Motor neuron (in vitro differentiated cells): ENCODE measurements at regions not wholly inside any gene's neighbourhood (a gene's known extent, or its start where the extent isn't known, plus 50 kb on each side); places are given as distances from the start of the nearest gene placed in this dataset.
A peak's percentile ranks its signal among the peaks of the same experiment; 100 is the strongest.
"Not testable (repeated sequence)": the region's sequence is repeated elsewhere in the genome, so short reads cannot be mapped to it uniquely, and the experiment has no call there.

Source experiments
- ATAC-seq, 8 experiments: fragments of 200-7000 bp; cut with Tn5 transposase; replicated peaks in 6 of 8; 2 replicates each; pipeline ENCODE4 v1.8.0; 2021; ENCODE audit warnings: mild to moderate bottlenecking in 8 of 8, moderate library complexity in 8 of 8
- H3K27ac ChIP-seq, 2 donors: fragments of 250-450 bp; sonication (Bioruptor Pico); 2 replicates each; pipeline ENCODE4 v1.9.0; 2021; ENCODE audit warnings: antibody characterized with exemption in 2 of 2, mild to moderate bottlenecking in 2 of 2, moderate library complexity in 1 of 2
- H3K4me1 ChIP-seq, 2 donors: fragments of 250-450 bp; sonication (Bioruptor Pico); replicated peaks in 1 of 2; 2 replicates each; pipeline ENCODE4 v1.6.1; 2021; ENCODE audit warnings: antibody characterized with exemption in 2 of 2, mild to moderate bottlenecking in 2 of 2, moderate library complexity in 1 of 2
- H3K4me3 ChIP-seq, 5 donors: fragments of 250-450 bp; sonication (Bioruptor Pico); 2 replicates each; pipeline ENCODE4 v1.9.0; 2021; ENCODE audit warnings: antibody characterized with exemption in 5 of 5, mild to moderate bottlenecking in 5 of 5, moderate library complexity in 4 of 5
- WGBS, 10 experiments: fragments of 450-650 bp; shearing (Covaris generic); methylation state at CpG; one replicate each; pipeline ENCODE4 v1.0.0; 2022; 5-methylcytosine and 5-hydroxymethylcytosine counted together
- in situ Hi-C, 9 experiments: fragments of 400-800 bp; cut with MboI; loops; one replicate each; pipeline ENCODE4 v1.15.0; 2021; ENCODE audit warnings: low sequenced_read_pairs in 9 of 9, low pct_unique_long_range_greater_than_20kb in 2 of 9; ENCODE audit not compliant: unreplicated experiment in 9 of 9

DNA sequence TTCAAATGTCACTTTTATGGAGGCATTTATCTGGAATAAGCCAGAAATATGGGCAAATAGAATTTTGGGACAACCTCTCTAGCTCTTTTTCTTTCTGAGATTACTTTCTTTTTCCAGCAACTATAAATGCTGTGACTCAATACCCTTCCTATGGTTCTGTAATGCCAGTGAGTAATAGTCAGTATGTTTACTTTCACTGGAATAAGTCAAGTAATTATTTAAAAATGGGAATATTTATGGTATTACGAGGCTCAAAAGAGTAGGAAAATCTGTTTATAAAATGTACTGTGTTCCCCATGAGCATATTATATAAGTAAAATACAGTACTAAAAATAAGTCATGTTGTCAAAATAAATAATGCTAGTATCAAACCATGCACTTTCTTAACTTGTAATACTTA lies 750.5 kb downstream of the LUZP2 start:
- no peak overlapping the region for H3K4me3 ChIP-seq
- peaks cover 0 to 3% of the 10 kb centered on the region in 2 donors for H3K4me1 ChIP-seq
- no peak overlapping the region for H3K27ac ChIP-seq
- 0 to 100% (median 42%) methylated on average over 1 of the region's 1 CpG; no CpG with 5 or more reads in 2 of the 10 experiments for WGBS, 10 experiments
- ATAC-seq: no peak
- in situ Hi-C loops: no loop called here

DNA sequence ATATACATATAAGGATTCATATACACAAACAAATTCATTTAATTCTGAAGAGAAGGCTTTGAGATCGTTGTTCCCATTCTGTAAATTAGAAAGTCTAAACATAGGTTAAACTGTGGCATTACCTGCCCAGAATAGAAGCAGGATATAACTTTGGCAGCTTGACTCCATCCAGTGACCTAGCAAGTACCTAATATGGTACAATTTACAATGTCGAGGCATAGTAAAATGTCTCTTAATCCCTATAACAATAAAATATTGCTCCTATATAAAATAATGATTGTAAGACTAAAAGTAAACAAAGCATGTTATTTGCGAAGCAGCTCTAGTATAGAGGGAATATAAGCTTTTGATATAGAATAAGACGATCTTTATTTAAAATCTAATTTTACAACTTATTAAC lies 756.0 kb downstream of the LUZP2 start:
- in situ Hi-C loops: no loop called here
- 11 to 100% (median 79%) methylated on average over 2 to 4 of the region's 4 CpGs for WGBS, 10 experiments
- no peak overlapping the region for H3K4me3 ChIP-seq

GRCh38 chr11:25263861-25264260 lies 767.0 kb downstream of the LUZP2 start:
- ATAC-seq, H3K27ac ChIP-seq, H3K4me1 ChIP-seq, in situ Hi-C loops, H3K4me3 ChIP-seq: not testable (repeated sequence)
- WGBS, 10 experiments: 4 to 93% (median 71%) methylated on average over 1 to 4 of the region's 4 CpGs; no CpG with 5 or more reads in 2 of the 10 experiments

More for the DNA sequence above, 756.0 kb downstream of the LUZP2 start:
- Histone ChIP-seq H3K27ac (no peak overlapping the region), H3K4me1 (no peaks in the 10 kb centered on the region)
- no peak for ATAC-seq

DNA sequence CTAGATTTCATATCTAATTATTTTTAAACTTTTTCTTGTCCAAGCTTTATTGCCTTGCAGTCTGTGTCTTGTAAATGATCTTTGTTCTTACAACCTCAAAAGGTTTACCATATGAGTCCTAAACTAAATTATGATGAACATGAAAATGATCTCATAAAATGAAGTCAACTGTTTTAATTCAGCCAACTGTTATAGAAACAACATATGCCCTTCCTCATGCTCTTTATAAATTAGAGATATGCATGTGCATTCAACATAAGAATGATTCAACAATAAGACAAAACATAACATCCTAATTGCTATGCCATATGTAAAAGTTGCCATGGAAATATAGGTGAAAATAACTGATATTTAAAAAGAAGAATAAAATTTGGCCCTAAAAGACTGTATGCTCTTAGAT lies 774.4 kb downstream of the LUZP2 start:
- in situ Hi-C loops: no loop called here

DNA sequence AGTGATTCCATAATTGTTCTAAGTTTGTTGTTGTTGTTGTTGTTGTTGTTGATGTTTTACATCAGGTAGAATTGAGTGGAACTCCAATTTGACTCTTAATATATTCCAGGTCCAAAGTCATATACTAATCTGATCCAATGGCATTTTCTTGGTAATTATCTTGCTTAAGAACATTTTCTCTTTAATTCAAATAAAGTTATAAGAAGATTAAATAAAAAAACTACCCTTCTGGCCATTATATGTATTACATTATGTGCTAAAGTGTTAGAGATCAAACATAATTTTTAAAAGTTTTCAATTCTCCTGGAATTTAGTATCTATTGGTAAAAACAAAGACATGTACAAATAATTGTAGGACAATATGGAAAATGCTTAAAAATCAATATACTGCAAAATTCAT lies 775.4 kb downstream of the LUZP2 start:
- ATAC-seq: no peak
- in situ Hi-C loops: no loop called here
- H3K4me3 ChIP-seq: no peak overlapping the region
- no peak overlapping the region for H3K27ac ChIP-seq
- H3K4me1 ChIP-seq: no peaks in the 10 kb centered on the region

More for the DNA sequence above, 774.4 kb downstream of the LUZP2 start:
- Histone ChIP-seq H3K4me3 (no peak overlapping the region), H3K4me1 (no peaks in the 10 kb centered on the region), H3K27ac (no peak overlapping the region)
- ATAC-seq: no peak

DNA sequence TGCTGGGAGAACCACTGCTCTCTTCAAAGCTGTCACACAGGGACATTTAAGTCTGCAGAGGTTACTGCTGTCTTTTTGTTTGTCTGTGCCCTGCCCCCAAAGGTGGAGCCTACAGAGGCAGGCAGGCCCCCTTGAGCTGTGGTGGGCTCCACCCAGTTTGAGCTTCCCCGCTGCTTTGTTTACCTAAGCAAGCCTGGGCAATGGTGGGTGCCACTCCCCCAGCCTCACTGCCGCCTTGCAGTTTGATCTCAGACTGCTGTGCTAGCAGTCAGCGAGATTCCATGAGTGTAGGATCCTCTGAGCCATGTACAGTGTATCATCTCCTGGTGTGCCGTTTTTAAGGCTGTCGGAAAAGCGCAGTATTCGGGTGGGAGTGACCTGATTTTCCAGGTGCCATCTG lies 784.0 kb downstream of the LUZP2 start:
- in situ Hi-C loops, H3K4me3 ChIP-seq, H3K4me1 ChIP-seq, H3K27ac ChIP-seq, ATAC-seq: not testable (repeated sequence)
- 70 to 100% (median 87%) methylated on average over 2 to 5 of the region's 7 CpGs; no CpG with 5 or more reads in 6 of the 10 experiments for WGBS, 10 experiments

GRCh38 chr11:25293166-25293565 lies 796.3 kb downstream of the LUZP2 start:
- ATAC-seq: no peak
- WGBS, 10 experiments: 0 to 100% (median 83%) methylated on average over 1 of the region's 1 CpG
- Histone ChIP-seq H3K4me1 (no peaks in the 10 kb centered on the region), H3K4me3 (no peak overlapping the region), H3K27ac (no peak overlapping the region)
- in situ Hi-C loops: no loop called here

DNA sequence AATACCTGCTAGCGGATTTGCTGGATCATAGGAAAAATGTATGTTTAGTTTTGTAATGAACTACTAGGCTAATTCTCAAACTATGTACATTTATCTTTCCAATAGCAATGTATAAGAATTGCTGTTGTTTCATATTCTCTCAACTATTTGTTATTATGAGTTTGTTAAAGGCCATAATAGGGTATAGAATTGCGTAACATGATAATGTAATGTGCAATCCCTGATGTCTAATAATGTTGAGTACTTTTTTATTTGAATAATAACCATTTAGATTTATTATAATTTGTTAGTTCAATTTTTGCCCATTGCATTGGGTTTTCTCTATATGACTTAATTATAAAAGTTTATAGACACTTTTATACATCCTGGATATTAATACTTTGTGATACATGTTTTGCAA lies 801.6 kb downstream of the LUZP2 start:
- in situ Hi-C loops: no loop called here
- WGBS, 10 experiments: 21 to 100% (median 93%) methylated on average over 2 of the region's 2 CpGs; no CpG with 5 or more reads in 1 of the 10 experiments
- Histone ChIP-seq H3K4me3 (no peak overlapping the region), H3K27ac (no peak overlapping the region), H3K4me1 (no peaks in the 10 kb centered on the region)
- ATAC-seq: no peak

GRCh38 chr11:25309818-25310217 lies 813.0 kb downstream of the LUZP2 start:
- Histone ChIP-seq H3K4me3 (no peak overlapping the region), H3K4me1 (no peaks in the 10 kb centered on the region), H3K27ac (no peak overlapping the region)
- no peak for ATAC-seq
- 11 to 94% (median 85%) methylated on average over 3 to 4 of the region's 4 CpGs for WGBS, 10 experiments
- in situ Hi-C loops: no loop called here

DNA sequence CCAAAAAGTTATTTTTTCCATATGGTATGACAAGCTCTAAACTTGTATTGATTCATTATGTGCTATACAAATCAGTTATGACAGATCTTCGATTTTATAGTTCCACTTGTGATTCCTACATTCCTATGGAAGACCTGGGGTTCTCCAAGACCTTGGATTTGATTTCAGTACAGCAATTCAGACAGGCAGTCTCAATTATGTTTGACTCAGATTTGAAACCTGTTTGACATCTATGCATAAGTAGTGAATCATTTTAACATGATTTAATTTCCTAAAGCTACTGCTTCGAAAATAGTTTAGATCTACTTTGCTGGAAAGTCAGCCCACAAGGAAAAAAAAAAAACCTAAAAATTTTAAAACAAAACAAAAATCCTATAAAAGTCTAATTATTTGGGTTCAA lies 820.4 kb downstream of the LUZP2 start:
- 4 to 90% (median 71%) methylated on average over 2 of the region's 2 CpGs; no CpG with 5 or more reads in 1 of the 10 experiments for WGBS, 10 experiments
- in situ Hi-C loops: no loop called here
- H3K4me1 ChIP-seq: no peaks in the 10 kb centered on the region
- ATAC-seq: no peak
- no peak overlapping the region for H3K27ac ChIP-seq
- no peak overlapping the region for H3K4me3 ChIP-seq

GRCh38 chr11:25319127-25319526 lies 822.3 kb downstream of the LUZP2 start:
- Histone ChIP-seq H3K27ac (no peak overlapping the region), H3K4me3 (no peak overlapping the region), H3K4me1 (no peaks in the 10 kb centered on the region)
- WGBS, 10 experiments: 0 to 100% (median 74%) methylated on average over 1 to 2 of the region's 2 CpGs; no CpG with 5 or more reads in 1 of the 10 experiments
- peak in 3 of 8 experiments; percentile 52 to 77 (median 63) for ATAC-seq
- in situ Hi-C loops: no loop called here

DNA sequence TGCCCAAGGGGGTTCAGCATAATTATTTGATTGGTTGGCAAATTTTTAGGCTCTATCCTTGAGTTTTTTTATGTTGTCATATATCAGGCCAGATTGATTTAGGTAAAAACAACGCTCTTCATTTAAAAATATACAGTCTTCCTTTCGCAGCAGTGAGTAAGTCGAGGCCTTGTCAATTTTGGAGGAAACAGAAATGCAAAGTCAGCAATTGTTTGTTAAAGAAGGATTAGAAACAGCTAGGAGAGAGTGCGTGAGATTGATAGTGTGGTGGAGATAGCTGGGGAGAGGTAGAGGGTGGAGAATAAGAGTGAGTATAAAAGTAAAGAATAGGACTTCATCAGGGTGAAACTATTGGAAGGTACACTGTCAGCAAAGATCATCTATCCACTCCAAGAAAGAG lies 830.8 kb downstream of the LUZP2 start:
- no peak overlapping the region for H3K4me3 ChIP-seq
- ATAC-seq: no peak
- no peaks in the 10 kb centered on the region for H3K4me1 ChIP-seq
- 0 to 100% (median 59%) methylated on average over 1 to 4 of the region's 4 CpGs for WGBS, 10 experiments
- in situ Hi-C loops: no loop called here
- H3K27ac ChIP-seq: no peak overlapping the region

- no peak overlapping the region for H3K27ac ChIP-seq
- no peak overlapping the region for H3K4me3 ChIP-seq
- H3K4me1 ChIP-seq: no peaks in the 10 kb centered on the region
- no peak for ATAC-seq
- in situ Hi-C loops: no loop called here
- WGBS, 10 experiments: 24 to 100% (median 94%) methylated on average over 1 to 4 of the region's 4 CpGs
These were observed 842.4 kb downstream of the LUZP2 start for GRCh38 chr11:25339281-25339680.

DNA sequence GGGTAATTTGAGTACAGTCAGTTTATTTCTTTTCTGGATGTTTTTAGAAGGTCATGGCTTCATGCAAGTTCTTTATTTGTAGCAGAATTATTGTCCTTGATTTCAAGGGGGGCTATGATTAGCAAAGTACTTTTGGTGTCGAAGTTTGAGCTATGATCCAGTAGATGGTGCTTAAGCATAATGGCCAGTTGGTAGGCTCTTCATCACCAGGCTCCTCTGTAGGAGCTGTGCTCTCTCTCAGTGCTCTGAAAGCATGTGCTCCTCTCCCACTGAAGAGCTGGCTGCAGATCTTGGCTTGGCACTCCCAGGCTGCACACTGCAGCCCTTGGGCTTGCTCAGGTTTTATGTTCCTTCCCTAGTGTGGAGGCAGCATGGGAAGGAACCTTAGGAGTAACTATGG lies 852.7 kb downstream of the LUZP2 start:
- ATAC-seq: no peak
- Histone ChIP-seq H3K4me1 (no peaks in the 10 kb centered on the region), H3K4me3 (no peak overlapping the region), H3K27ac (no peak overlapping the region)
- 0 to 100% (median 60%) methylated on average over 1 of the region's 1 CpG; no CpG with 5 or more reads in 5 of the 10 experiments for WGBS, 10 experiments
- in situ Hi-C loops: no loop called here
